Activated T-cell treated with anti-CD3 and anti-CD28 coated beads, Interleukin-2, amount 50 U/mL, for 72 hours (primary cell): ENCODE measurements at regions not wholly inside any gene's neighbourhood (a gene's known extent, or its start where the extent isn't known, plus 50 kb on each side); places are given as distances from the start of the nearest gene placed in this dataset.
"Not testable (repeated sequence)": the region's sequence is repeated elsewhere in the genome, so short reads cannot be mapped to it uniquely, and the experiment has no call there.

Experiments used
- ATAC-seq, 2 donors: fragments of 150-1000 bp; cut with Tn5 transposase; replicated peaks in 1 of 2; 2 replicates each; pipeline ENCODE4 v1.10.0; 2021; ENCODE audit warnings: moderate library complexity in 2 of 2, mild to moderate bottlenecking in 1 of 2
- DNase-seq, 2 donors: peaks; one replicate each; pipeline ENCODE4 v3.0.0; 2021 to 2022; ENCODE audit warnings: mixed read lengths in 1 of 2
- H3K27ac Mint-ChIP-seq: one replicate; pipeline ENCODE4 v1.8.0; 2022; ENCODE audit warnings: mild to moderate bottlenecking, moderate library complexity, mixed read lengths
- H3K27me3 Mint-ChIP-seq: one replicate; pipeline ENCODE4 v1.8.0; 2022; ENCODE audit warnings: low read depth, mixed read lengths
- H3K36me3 Mint-ChIP-seq, 2 donors: one replicate each; pipeline ENCODE4 v1.8.0; 2022; ENCODE audit warnings: mixed read lengths in 2 of 2, mild to moderate bottlenecking in 1 of 2; ENCODE audit not compliant: insufficient read depth in 2 of 2
- H3K4me1 Mint-ChIP-seq: one replicate; pipeline ENCODE4 v1.8.0; 2022; ENCODE audit warnings: low read depth, mixed read lengths
- H3K4me3 Mint-ChIP-seq, 2 donors: one replicate each; pipeline ENCODE4 v1.8.0; 2022; ENCODE audit warnings: mild to moderate bottlenecking in 2 of 2, mixed read lengths in 2 of 2, moderate library complexity in 2 of 2
- H3K9me3 Mint-ChIP-seq, 2 donors: one replicate each; pipeline ENCODE4 v1.8.0; 2022; ENCODE audit warnings: mixed read lengths in 2 of 2

- not testable (repeated sequence) for H3K36me3 Mint-ChIP-seq, H3K4me3 Mint-ChIP-seq, H3K4me1 Mint-ChIP-seq, ATAC-seq, H3K27me3 Mint-ChIP-seq, H3K27ac Mint-ChIP-seq, DNase-seq
- H3K9me3 Mint-ChIP-seq, result peaks cover 10 to 11% of the 10 kb centered on the region in 2 donors
Observed at GRCh38 chr13:79974935-79975650, 365.8 kb downstream of the SPRY2 start.

GRCh38 chr13:79973533-79973963 lies 367.4 kb downstream of the SPRY2 start:
- no peaks in the 10 kb centered on the region for H3K27me3 Mint-ChIP-seq
- H3K36me3 Mint-ChIP-seq, result peaks cover 0 to 2% of the 10 kb centered on the region in 2 donors
- no peak for ATAC-seq
- no peaks in the 10 kb centered on the region for H3K4me1 Mint-ChIP-seq
- H3K9me3 Mint-ChIP-seq, result peaks cover 10 to 11% of the 10 kb centered on the region in 2 donors
- DNase-seq, result no peak
- H3K27ac Mint-ChIP-seq, result no peak overlapping the region
- H3K4me3 Mint-ChIP-seq, result no peak overlapping the region

- DNase-seq, result no peak
- no peak overlapping the region for H3K4me3 Mint-ChIP-seq
- H3K9me3 Mint-ChIP-seq, result peaks cover 2 to 4% of the 10 kb centered on the region in 2 donors
Observed at GRCh38 chr13:79972066-79972569, 368.8 kb downstream of the SPRY2 start.

GRCh38 chr13:79966493-79966895 lies 374.4 kb downstream of the SPRY2 start:
- ATAC-seq (no peak), DNase-seq (no peak)
- Mint-ChIP-seq H3K27me3 (no peaks in the 10 kb centered on the region), H3K9me3 (peaks cover 2 to 4% of the 10 kb centered on the region in 2 donors), H3K36me3 (no peaks in the 10 kb centered on the region), H3K4me1 (no peaks in the 10 kb centered on the region), H3K27ac (no peak overlapping the region), H3K4me3 (no peak overlapping the region)

More at GRCh38 chr13:79972066-79972569, 368.8 kb downstream of the SPRY2 start:
- no peaks in the 10 kb centered on the region for H3K4me1 Mint-ChIP-seq
- H3K27me3 Mint-ChIP-seq, result no peaks in the 10 kb centered on the region
- ATAC-seq, result no peak
- no peak overlapping the region for H3K27ac Mint-ChIP-seq
- peaks cover 0 to 2% of the 10 kb centered on the region in 2 donors for H3K36me3 Mint-ChIP-seq

GRCh38 chr13:79966059-79966458 lies 374.9 kb downstream of the SPRY2 start:
- Mint-ChIP-seq H3K4me3 (no peak overlapping the region), H3K36me3 (no peaks in the 10 kb centered on the region), H3K4me1 (no peaks in the 10 kb centered on the region), H3K9me3 (peaks cover 3 to 7% of the 10 kb centered on the region in 2 donors), H3K27ac (no peak overlapping the region), H3K27me3 (no peaks in the 10 kb centered on the region)
- DNase-seq, result no peak
- no peak for ATAC-seq

GRCh38 chr13:79946556-79946955 lies 394.4 kb downstream of the SPRY2 start:
- no peak overlapping the region for H3K4me3 Mint-ChIP-seq
- H3K9me3 Mint-ChIP-seq, result peaks cover 0 to 6% of the 10 kb centered on the region in 2 donors
- H3K27ac Mint-ChIP-seq, result no peak overlapping the region
- H3K27me3 Mint-ChIP-seq, result no peaks in the 10 kb centered on the region
- DNase-seq, result no peak
- no peaks in the 10 kb centered on the region for H3K4me1 Mint-ChIP-seq
- no peak for ATAC-seq
- H3K36me3 Mint-ChIP-seq, result no peaks in the 10 kb centered on the region

- ATAC-seq, result no peak
- Mint-ChIP-seq H3K27me3 (no peaks in the 10 kb centered on the region), H3K36me3 (no peaks in the 10 kb centered on the region), H3K27ac (no peak overlapping the region), H3K9me3 (peaks cover 0 to 4% of the 10 kb centered on the region in 2 donors), H3K4me3 (no peak overlapping the region), H3K4me1 (no peaks in the 10 kb centered on the region)
- DNase-seq, result no peak
Observed at GRCh38 chr13:79943346-79944023, 397.4 kb downstream of the SPRY2 start.

GRCh38 chr13:79941752-79942151 lies 399.2 kb downstream of the SPRY2 start:
- Mint-ChIP-seq H3K27ac (no peak overlapping the region), H3K27me3 (no peaks in the 10 kb centered on the region), H3K36me3 (no peaks in the 10 kb centered on the region), H3K9me3 (peaks cover 0 to 2% of the 10 kb centered on the region in 2 donors), H3K4me1 (no peaks in the 10 kb centered on the region), H3K4me3 (no peak overlapping the region)
- ATAC-seq, result no peak
- DNase-seq, result no peak

- no peaks in the 10 kb centered on the region for H3K27me3 Mint-ChIP-seq
- no peak overlapping the region for H3K4me3 Mint-ChIP-seq
- H3K36me3 Mint-ChIP-seq, result no peaks in the 10 kb centered on the region
- H3K4me1 Mint-ChIP-seq, result no peaks in the 10 kb centered on the region
- ATAC-seq, result no peak
- H3K9me3 Mint-ChIP-seq, result no peaks in the 10 kb centered on the region
- no peak overlapping the region for H3K27ac Mint-ChIP-seq
- no peak for DNase-seq
Observed at GRCh38 chr13:79939689-79940088, 401.2 kb downstream of the SPRY2 start.

GRCh38 chr13:79937771-79938216 lies 403.1 kb downstream of the SPRY2 start:
- H3K9me3 Mint-ChIP-seq, result no peaks in the 10 kb centered on the region
- no peaks in the 10 kb centered on the region for H3K36me3 Mint-ChIP-seq
- no peak overlapping the region for H3K4me3 Mint-ChIP-seq
- no peaks in the 10 kb centered on the region for H3K27me3 Mint-ChIP-seq
- DNase-seq (no peak), ATAC-seq (no peak)
- no peak overlapping the region for H3K27ac Mint-ChIP-seq
- H3K4me1 Mint-ChIP-seq, result no peaks in the 10 kb centered on the region

GRCh38 chr13:79937311-79937710 lies 403.6 kb downstream of the SPRY2 start:
- H3K4me3 Mint-ChIP-seq, result no peak overlapping the region
- H3K36me3 Mint-ChIP-seq, result no peaks in the 10 kb centered on the region
- no peaks in the 10 kb centered on the region for H3K4me1 Mint-ChIP-seq
- DNase-seq, result no peak
- no peaks in the 10 kb centered on the region for H3K9me3 Mint-ChIP-seq
- no peak for ATAC-seq
- no peaks in the 10 kb centered on the region for H3K27me3 Mint-ChIP-seq
- no peak overlapping the region for H3K27ac Mint-ChIP-seq

- Mint-ChIP-seq H3K4me1 (no peaks in the 10 kb centered on the region), H3K27ac (no peak overlapping the region), H3K9me3 (no peaks in the 10 kb centered on the region), H3K36me3 (no peaks in the 10 kb centered on the region), H3K4me3 (no peak overlapping the region), H3K27me3 (no peaks in the 10 kb centered on the region)
- DNase-seq (no peak), ATAC-seq (no peak)
Observed at GRCh38 chr13:79936368-79937136, 404.4 kb downstream of the SPRY2 start.

GRCh38 chr13:79935121-79935520 lies 405.8 kb downstream of the SPRY2 start:
- no peaks in the 10 kb centered on the region for H3K36me3 Mint-ChIP-seq
- ATAC-seq, result no peak
- no peaks in the 10 kb centered on the region for H3K4me1 Mint-ChIP-seq
- no peaks in the 10 kb centered on the region for H3K27me3 Mint-ChIP-seq
- DNase-seq, result no peak
- no peak overlapping the region for H3K4me3 Mint-ChIP-seq
- no peak overlapping the region for H3K27ac Mint-ChIP-seq
- no peaks in the 10 kb centered on the region for H3K9me3 Mint-ChIP-seq
